ENCODE measurements at regions not wholly inside any gene's neighbourhood (a gene's known extent, or its start where the extent isn't known, plus 50 kb on each side); places are given as distances from the start of the nearest gene placed in this dataset.

- Histone ChIP-seq H3K27ac (ENCODE audit: low read depth, low read length) (no peak overlapping the region), H3K9ac (ENCODE audit: low read length in 5 of 5) (no peak overlapping the region), H3K4me1 (ENCODE audit: control insufficient read depth in 5 of 5, insufficient read depth in 5 of 5, low read length in 5 of 5) (no peaks in the 10 kb centered on the region), H3K36me3 (ENCODE audit: control insufficient read depth in 5 of 5, insufficient read depth in 5 of 5, low read length in 5 of 5) (no peaks in the 10 kb centered on the region), H3K27me3 (ENCODE audit: control insufficient read depth in 5 of 5, insufficient read depth in 4 of 5, low read length in 5 of 5) (no peaks in the 10 kb centered on the region), H3K9me3 (ENCODE audit: control insufficient read depth in 5 of 5, low read length in 5 of 5) (no peaks in the 10 kb centered on the region), H3K4me3 (ENCODE audit: low read depth in 1 of 5, low read length in 5 of 5) (no peak overlapping the region)
Observed at GRCh38 chr6:25022140-25022553, 86.4 kb upstream of the RIPOR2 start.

GRCh38 chr6:25023781-25024180 is 88.0 kb upstream of the RIPOR2 start:
- Histone ChIP-seq H3K9me3 (ENCODE audit: control insufficient read depth in 5 of 5, low read length in 5 of 5) (no peaks in the 10 kb centered on the region), H3K27me3 (ENCODE audit: control insufficient read depth in 5 of 5, insufficient read depth in 4 of 5, low read length in 5 of 5) (no peaks in the 10 kb centered on the region), H3K4me1 (ENCODE audit: control insufficient read depth in 5 of 5, insufficient read depth in 5 of 5, low read length in 5 of 5) (no peaks in the 10 kb centered on the region), H3K4me3 (ENCODE audit: low read depth in 1 of 5, low read length in 5 of 5) (no peak overlapping the region), H3K27ac (ENCODE audit: low read depth, low read length) (no peak overlapping the region), H3K36me3 (ENCODE audit: control insufficient read depth in 5 of 5, insufficient read depth in 5 of 5, low read length in 5 of 5) (no peaks in the 10 kb centered on the region), H3K9ac (ENCODE audit: low read length in 5 of 5) (no peak overlapping the region)

- H3K4me1 ChIP-seq (ENCODE audit: control insufficient read depth in 5 of 5, insufficient read depth in 5 of 5, low read length in 5 of 5), result no peaks in the 10 kb centered on the region
- no peak overlapping the region for H3K9ac ChIP-seq (ENCODE audit: low read length in 5 of 5)
- no peak overlapping the region for H3K27ac ChIP-seq (ENCODE audit: low read depth, low read length)
- no peak overlapping the region for H3K4me3 ChIP-seq (ENCODE audit: low read depth in 1 of 5, low read length in 5 of 5)
- no peaks in the 10 kb centered on the region for H3K27me3 ChIP-seq (ENCODE audit: control insufficient read depth in 5 of 5, insufficient read depth in 4 of 5, low read length in 5 of 5)
- no peaks in the 10 kb centered on the region for H3K9me3 ChIP-seq (ENCODE audit: control insufficient read depth in 5 of 5, low read length in 5 of 5)
- no peaks in the 10 kb centered on the region for H3K36me3 ChIP-seq (ENCODE audit: control insufficient read depth in 5 of 5, insufficient read depth in 5 of 5, low read length in 5 of 5)
Observed at GRCh38 chr6:25024821-25025220, 89.1 kb upstream of the RIPOR2 start.

GRCh38 chr6:25025248-25025918 is 89.6 kb upstream of the RIPOR2 start:
- Histone ChIP-seq H3K9ac (ENCODE audit: low read length in 5 of 5) (no peak overlapping the region), H3K4me1 (ENCODE audit: control insufficient read depth in 5 of 5, insufficient read depth in 5 of 5, low read length in 5 of 5) (no peaks in the 10 kb centered on the region), H3K27ac (ENCODE audit: low read depth, low read length) (no peak overlapping the region), H3K4me3 (ENCODE audit: low read depth in 1 of 5, low read length in 5 of 5) (no peak overlapping the region), H3K27me3 (ENCODE audit: control insufficient read depth in 5 of 5, insufficient read depth in 4 of 5, low read length in 5 of 5) (no peaks in the 10 kb centered on the region), H3K36me3 (ENCODE audit: control insufficient read depth in 5 of 5, insufficient read depth in 5 of 5, low read length in 5 of 5) (no peaks in the 10 kb centered on the region), H3K9me3 (ENCODE audit: control insufficient read depth in 5 of 5, low read length in 5 of 5) (no peaks in the 10 kb centered on the region)

- no peak overlapping the region for H3K27ac ChIP-seq (ENCODE audit: low read depth, low read length)
- no peaks in the 10 kb centered on the region for H3K27me3 ChIP-seq (ENCODE audit: control insufficient read depth in 5 of 5, insufficient read depth in 4 of 5, low read length in 5 of 5)
- no peak overlapping the region for H3K4me3 ChIP-seq (ENCODE audit: low read depth in 1 of 5, low read length in 5 of 5)
- no peak overlapping the region for H3K9ac ChIP-seq (ENCODE audit: low read length in 5 of 5)
- no peaks in the 10 kb centered on the region for H3K4me1 ChIP-seq (ENCODE audit: control insufficient read depth in 5 of 5, insufficient read depth in 5 of 5, low read length in 5 of 5)
- H3K9me3 ChIP-seq (ENCODE audit: control insufficient read depth in 5 of 5, low read length in 5 of 5), result no peaks in the 10 kb centered on the region
- no peaks in the 10 kb centered on the region for H3K36me3 ChIP-seq (ENCODE audit: control insufficient read depth in 5 of 5, insufficient read depth in 5 of 5, low read length in 5 of 5)
Observed at GRCh38 chr6:25025919-25026301, 90.2 kb upstream of the RIPOR2 start.

- H3K27ac ChIP-seq (ENCODE audit: low read depth, low read length), result no peak overlapping the region
- H3K4me3 ChIP-seq (ENCODE audit: low read depth in 1 of 5, low read length in 5 of 5), result no peak overlapping the region
- no peaks in the 10 kb centered on the region for H3K36me3 ChIP-seq (ENCODE audit: control insufficient read depth in 5 of 5, insufficient read depth in 5 of 5, low read length in 5 of 5)
- H3K9ac ChIP-seq (ENCODE audit: low read length in 5 of 5), result no peak overlapping the region
- no peaks in the 10 kb centered on the region for H3K27me3 ChIP-seq (ENCODE audit: control insufficient read depth in 5 of 5, insufficient read depth in 4 of 5, low read length in 5 of 5)
- H3K4me1 ChIP-seq (ENCODE audit: control insufficient read depth in 5 of 5, insufficient read depth in 5 of 5, low read length in 5 of 5), result no peaks in the 10 kb centered on the region
- no peaks in the 10 kb centered on the region for H3K9me3 ChIP-seq (ENCODE audit: control insufficient read depth in 5 of 5, low read length in 5 of 5)
Observed at GRCh38 chr6:25026723-25027122, 91.0 kb upstream of the RIPOR2 start.

- H3K9ac ChIP-seq (ENCODE audit: low read length in 5 of 5), result no peak overlapping the region
- H3K9me3 ChIP-seq (ENCODE audit: control insufficient read depth in 5 of 5, low read length in 5 of 5), result no peaks in the 10 kb centered on the region
- H3K4me1 ChIP-seq (ENCODE audit: control insufficient read depth in 5 of 5, insufficient read depth in 5 of 5, low read length in 5 of 5), result no peaks in the 10 kb centered on the region
- no peaks in the 10 kb centered on the region for H3K36me3 ChIP-seq (ENCODE audit: control insufficient read depth in 5 of 5, insufficient read depth in 5 of 5, low read length in 5 of 5)
- H3K27ac ChIP-seq (ENCODE audit: low read depth, low read length), result no peak overlapping the region
- H3K4me3 ChIP-seq (ENCODE audit: low read depth in 1 of 5, low read length in 5 of 5), result no peak overlapping the region
- H3K27me3 ChIP-seq (ENCODE audit: control insufficient read depth in 5 of 5, insufficient read depth in 4 of 5, low read length in 5 of 5), result no peaks in the 10 kb centered on the region
Observed at GRCh38 chr6:25027221-25027916, 91.6 kb upstream of the RIPOR2 start.

GRCh38 chr6:25028328-25028727 is 92.6 kb upstream of the RIPOR2 start:
- H3K9ac ChIP-seq (ENCODE audit: low read length in 5 of 5), result no peak overlapping the region
- no peak overlapping the region for H3K27ac ChIP-seq (ENCODE audit: low read depth, low read length)
- H3K27me3 ChIP-seq (ENCODE audit: control insufficient read depth in 5 of 5, insufficient read depth in 4 of 5, low read length in 5 of 5), result no peaks in the 10 kb centered on the region
- H3K36me3 ChIP-seq (ENCODE audit: control insufficient read depth in 5 of 5, insufficient read depth in 5 of 5, low read length in 5 of 5), result no peaks in the 10 kb centered on the region
- no peaks in the 10 kb centered on the region for H3K9me3 ChIP-seq (ENCODE audit: control insufficient read depth in 5 of 5, low read length in 5 of 5)
- no peaks in the 10 kb centered on the region for H3K4me1 ChIP-seq (ENCODE audit: control insufficient read depth in 5 of 5, insufficient read depth in 5 of 5, low read length in 5 of 5)
- no peak overlapping the region for H3K4me3 ChIP-seq (ENCODE audit: low read depth in 1 of 5, low read length in 5 of 5)

GRCh38 chr6:25032934-25033333 is 97.2 kb upstream of the RIPOR2 start:
- no peak overlapping the region for H3K27ac ChIP-seq (ENCODE audit: low read depth, low read length)
- H3K9me3 ChIP-seq (ENCODE audit: control insufficient read depth in 5 of 5, low read length in 5 of 5), result no peaks in the 10 kb centered on the region
- H3K4me1 ChIP-seq (ENCODE audit: control insufficient read depth in 5 of 5, insufficient read depth in 5 of 5, low read length in 5 of 5), result peaks cover 0 to 3% (median 0%) of the 10 kb centered on the region in 5 donors
- H3K36me3 ChIP-seq (ENCODE audit: control insufficient read depth in 5 of 5, insufficient read depth in 5 of 5, low read length in 5 of 5), result no peaks in the 10 kb centered on the region
- H3K27me3 ChIP-seq (ENCODE audit: control insufficient read depth in 5 of 5, insufficient read depth in 4 of 5, low read length in 5 of 5), result no peaks in the 10 kb centered on the region
- no peak overlapping the region for H3K4me3 ChIP-seq (ENCODE audit: low read depth in 1 of 5, low read length in 5 of 5)
- no peak overlapping the region for H3K9ac ChIP-seq (ENCODE audit: low read length in 5 of 5)

- no peaks in the 10 kb centered on the region for H3K36me3 ChIP-seq (ENCODE audit: control insufficient read depth in 5 of 5, insufficient read depth in 5 of 5, low read length in 5 of 5)
- H3K27ac ChIP-seq (ENCODE audit: low read depth, low read length), result no peak overlapping the region
- H3K27me3 ChIP-seq (ENCODE audit: control insufficient read depth in 5 of 5, insufficient read depth in 4 of 5, low read length in 5 of 5), result no peaks in the 10 kb centered on the region
- H3K9ac ChIP-seq (ENCODE audit: low read length in 5 of 5), result peak overlapping the region in 1 of 5 donors; percentile 53
- H3K4me3 ChIP-seq (ENCODE audit: low read depth in 1 of 5, low read length in 5 of 5), result peak overlapping the region in 4 of 5 donors; percentile 18 to 47 (median 39)
- no peaks in the 10 kb centered on the region for H3K9me3 ChIP-seq (ENCODE audit: control insufficient read depth in 5 of 5, low read length in 5 of 5)
- peaks cover 0 to 3% (median 0%) of the 10 kb centered on the region in 5 donors for H3K4me1 ChIP-seq (ENCODE audit: control insufficient read depth in 5 of 5, insufficient read depth in 5 of 5, low read length in 5 of 5)
Observed at GRCh38 chr6:25034431-25034921, 98.7 kb upstream of the RIPOR2 start.
